Small intestine (tissue), 7 donors: ENCODE measurements at regions not wholly inside any gene's neighbourhood (a gene's known extent, or its start where the extent isn't known, plus 50 kb on each side); places are given as distances from the start of the nearest gene placed in this dataset.

Source experiments
- DNase-seq, 2 donors: peaks; one replicate each; pipeline versions ENCODE4 v3.0.0 to v3.0.0-alpha.2; 2013
- FAIRE-seq: peaks from 2 replicates; lab custom pipeline; 2012; peaks lifted over from hg19 to GRCh38; lab: Jason Lieb, UNC
- H3K27ac ChIP-seq, 3 donors: one replicate each; pipeline ENCODE4 v1.5.1; 2013; ENCODE audit warnings: low read length in 2 of 3, mild to moderate bottlenecking in 2 of 3, control low read depth in 1 of 3, inconsistent platforms in 1 of 3, low read depth in 1 of 3, moderate library complexity in 1 of 3
- H3K27me3 ChIP-seq, 3 donors: one replicate each; pipeline ENCODE4 v1.6.1; 2013; ENCODE audit warnings: low read length in 3 of 3, inconsistent platforms in 1 of 3; ENCODE audit not compliant: control insufficient read depth in 3 of 3, insufficient read depth in 3 of 3
- H3K36me3 ChIP-seq, 3 donors: one replicate each; pipeline ENCODE4 v1.6.1; 2013; ENCODE audit warnings: low read length in 3 of 3, inconsistent platforms in 1 of 3, low read depth in 1 of 3, mild to moderate bottlenecking in 1 of 3, moderate library complexity in 1 of 3; ENCODE audit not compliant: control insufficient read depth in 3 of 3, insufficient read depth in 2 of 3
- H3K4me1 ChIP-seq, 3 donors: one replicate each; pipeline ENCODE4 v1.6.1; 2013; ENCODE audit warnings: low read length in 2 of 3, inconsistent platforms in 1 of 3, low read depth in 1 of 3, mild to moderate bottlenecking in 1 of 3, moderate library complexity in 1 of 3; ENCODE audit not compliant: control insufficient read depth in 3 of 3, insufficient read depth in 2 of 3
- H3K4me3 ChIP-seq, 3 donors: one replicate each; pipeline ENCODE4 v1.5.1; 2013; ENCODE audit warnings: low read length in 3 of 3, control low read depth in 1 of 3, inconsistent platforms in 1 of 3, low read depth in 1 of 3, mild to moderate bottlenecking in 1 of 3, moderate library complexity in 1 of 3
- H3K9me3 ChIP-seq, 2 donors: one replicate each; pipeline ENCODE4 v1.6.1; 2013; ENCODE audit warnings: low read depth in 1 of 2, low read length in 1 of 2; ENCODE audit not compliant: control insufficient read depth in 2 of 2, insufficient read depth in 1 of 2
- WGBS, 3 donors: extraction: QIAGEN DNeasy Blood & Tissue Kit; methylation state at CpG; one replicate each; pipeline ENCODE4 v1.1.7; 2013; 5-methylcytosine and 5-hydroxymethylcytosine counted together
- donor health status: healthy with polysubstance abuse.
- donor health status: control.
- donor health status: control.
- donor health status: Bipolar disorder and iron deficiency.
- donor health status: healthy.

DNA sequence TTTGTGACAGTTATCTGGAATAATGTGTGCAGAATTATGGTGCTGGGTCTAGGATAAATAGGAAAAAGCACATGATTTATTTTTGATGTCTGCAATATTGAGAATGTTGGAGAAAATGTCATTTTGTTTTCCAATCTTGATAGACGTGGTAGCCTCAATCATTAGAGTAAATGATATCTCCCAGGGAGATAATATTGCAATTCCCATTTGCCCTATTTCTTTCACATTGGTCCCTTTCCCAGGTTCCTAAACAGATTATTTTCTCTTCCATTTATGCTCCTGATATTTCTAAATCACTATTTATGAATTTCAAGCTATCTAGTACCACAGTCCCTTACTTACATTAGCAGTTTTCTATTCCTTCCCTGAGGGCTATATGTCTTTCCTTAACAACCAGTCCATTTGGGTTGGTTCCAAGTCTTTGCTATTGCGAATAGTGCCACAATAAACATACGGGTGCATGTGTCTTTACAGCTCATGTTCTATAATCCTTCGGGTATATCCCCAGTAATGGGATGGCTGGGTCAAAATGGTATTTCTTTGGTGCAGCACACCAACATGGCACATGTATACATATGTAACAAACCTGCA is 447.3 kb downstream of the PLA2G4A start:
- Histone ChIP-seq H3K4me1 (no peaks in the 10 kb centered on the region), H3K4me3 (no peak overlapping the region), H3K27ac (no peak overlapping the region), H3K9me3 (no peaks in the 10 kb centered on the region), H3K36me3 (no peaks in the 10 kb centered on the region), H3K27me3 (no peaks in the 10 kb centered on the region)
- DNase-seq (peak in 1 of 2 donors; percentile 7), FAIRE-seq (no peak)
- WGBS, 3 donors, result 13 to 50% (median 33%) methylated on average over 4 of the region's 4 CpGs

DNA sequence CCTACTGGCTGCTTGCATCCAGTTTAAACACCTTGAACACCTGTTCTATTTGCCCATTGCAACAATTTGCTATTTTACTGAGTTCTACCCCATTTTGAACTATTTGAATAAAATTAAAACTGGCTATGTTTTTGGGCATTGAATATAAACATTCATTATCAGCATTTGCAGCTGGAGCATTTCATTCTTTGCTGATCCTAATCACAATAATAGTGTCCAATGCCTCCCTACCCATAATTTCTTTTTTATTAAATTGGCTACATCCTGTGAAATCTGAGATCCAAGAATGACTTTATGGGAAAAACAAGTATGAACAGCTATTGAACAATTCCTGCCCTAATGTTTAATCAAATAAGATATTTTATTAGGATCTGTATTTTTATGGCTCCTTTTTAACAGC is 447.9 kb downstream of the PLA2G4A start:
- H3K27ac ChIP-seq, result no peak overlapping the region
- H3K4me3 ChIP-seq, result no peak overlapping the region
- DNase-seq (no peak), FAIRE-seq (no peak)
- no peaks in the 10 kb centered on the region for H3K36me3 ChIP-seq
- no peaks in the 10 kb centered on the region for H3K4me1 ChIP-seq
- H3K9me3 ChIP-seq, result no peaks in the 10 kb centered on the region
- no peaks in the 10 kb centered on the region for H3K27me3 ChIP-seq

DNA sequence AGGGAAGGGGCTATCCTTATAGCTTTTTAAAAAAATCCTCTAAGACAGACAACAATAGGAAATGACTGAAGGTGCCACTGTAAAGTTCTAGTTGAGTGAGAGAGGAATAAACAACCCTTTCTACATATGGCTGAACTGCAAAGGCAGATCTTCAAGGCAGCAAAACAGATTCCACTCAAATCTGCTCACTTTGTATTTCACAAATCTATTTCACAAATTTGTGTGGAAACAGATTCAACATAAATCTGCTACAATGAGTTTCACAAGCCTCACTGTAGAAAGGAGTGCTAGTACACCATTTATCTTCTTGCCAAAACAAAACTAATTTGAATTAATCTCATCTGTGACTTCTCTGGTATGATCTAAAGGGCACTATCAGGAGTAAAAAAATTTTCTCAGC is 451.3 kb downstream of the PLA2G4A start:
- Histone ChIP-seq H3K36me3 (no peaks in the 10 kb centered on the region), H3K27me3 (no peaks in the 10 kb centered on the region), H3K9me3 (no peaks in the 10 kb centered on the region), H3K4me3 (no peak overlapping the region), H3K27ac (no peak overlapping the region), H3K4me1 (no peaks in the 10 kb centered on the region)
- DNase-seq, result no peak
- no peak for FAIRE-seq

DNA sequence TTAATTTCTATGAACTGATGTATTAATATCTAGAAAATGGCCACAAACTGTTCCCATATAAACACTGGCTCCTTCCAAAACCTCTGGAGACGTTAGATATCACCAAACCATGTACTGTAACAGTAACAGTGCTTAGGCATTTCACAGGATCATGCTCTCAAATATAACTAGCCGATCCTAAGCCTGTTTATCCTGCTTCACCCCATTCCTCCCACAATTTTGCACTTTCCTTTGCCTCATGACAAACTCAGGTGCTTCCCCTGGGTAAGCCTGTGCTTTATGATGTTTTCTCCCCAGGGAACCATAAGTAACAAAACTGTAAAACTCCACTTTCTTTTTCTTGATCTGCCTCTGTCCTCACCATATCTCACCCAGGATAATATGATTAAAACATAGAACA is 452.3 kb downstream of the PLA2G4A start:
- no peak overlapping the region for H3K27ac ChIP-seq
- H3K27me3 ChIP-seq, result no peaks in the 10 kb centered on the region
- no peaks in the 10 kb centered on the region for H3K4me1 ChIP-seq
- no peak overlapping the region for H3K4me3 ChIP-seq
- WGBS, 3 donors, result 41 to 70% (median 61%) methylated on average over 2 of the region's 2 CpGs
- no peaks in the 10 kb centered on the region for H3K36me3 ChIP-seq
- DNase-seq, result no peak
- no peak for FAIRE-seq
- no peaks in the 10 kb centered on the region for H3K9me3 ChIP-seq

DNA sequence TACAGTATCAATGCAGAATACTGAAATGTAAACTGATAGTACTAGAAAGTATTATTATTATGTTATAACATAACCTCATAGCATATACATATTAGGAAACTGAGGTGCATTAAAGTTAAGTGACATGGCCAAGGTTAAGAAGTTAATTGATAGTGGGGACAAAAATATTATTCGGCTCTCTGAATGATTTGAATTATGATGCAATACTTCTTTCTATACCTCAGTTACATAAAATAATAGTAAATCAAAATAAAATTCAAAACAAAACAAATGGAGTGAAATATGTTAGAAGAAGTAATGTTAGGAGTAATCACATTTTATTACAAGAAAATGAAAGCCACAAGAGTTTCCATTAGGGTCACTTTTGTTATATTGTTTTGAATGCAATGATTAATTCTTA is 455.2 kb downstream of the PLA2G4A start:
- Histone ChIP-seq H3K27ac (no peak overlapping the region), H3K36me3 (no peaks in the 10 kb centered on the region), H3K4me1 (no peaks in the 10 kb centered on the region), H3K4me3 (no peak overlapping the region), H3K9me3 (no peaks in the 10 kb centered on the region), H3K27me3 (no peaks in the 10 kb centered on the region)
- FAIRE-seq (no peak), DNase-seq (no peak)
- 86 to 90% (median 90%) methylated on average over 1 of the region's 1 CpG for WGBS, 3 donors

DNA sequence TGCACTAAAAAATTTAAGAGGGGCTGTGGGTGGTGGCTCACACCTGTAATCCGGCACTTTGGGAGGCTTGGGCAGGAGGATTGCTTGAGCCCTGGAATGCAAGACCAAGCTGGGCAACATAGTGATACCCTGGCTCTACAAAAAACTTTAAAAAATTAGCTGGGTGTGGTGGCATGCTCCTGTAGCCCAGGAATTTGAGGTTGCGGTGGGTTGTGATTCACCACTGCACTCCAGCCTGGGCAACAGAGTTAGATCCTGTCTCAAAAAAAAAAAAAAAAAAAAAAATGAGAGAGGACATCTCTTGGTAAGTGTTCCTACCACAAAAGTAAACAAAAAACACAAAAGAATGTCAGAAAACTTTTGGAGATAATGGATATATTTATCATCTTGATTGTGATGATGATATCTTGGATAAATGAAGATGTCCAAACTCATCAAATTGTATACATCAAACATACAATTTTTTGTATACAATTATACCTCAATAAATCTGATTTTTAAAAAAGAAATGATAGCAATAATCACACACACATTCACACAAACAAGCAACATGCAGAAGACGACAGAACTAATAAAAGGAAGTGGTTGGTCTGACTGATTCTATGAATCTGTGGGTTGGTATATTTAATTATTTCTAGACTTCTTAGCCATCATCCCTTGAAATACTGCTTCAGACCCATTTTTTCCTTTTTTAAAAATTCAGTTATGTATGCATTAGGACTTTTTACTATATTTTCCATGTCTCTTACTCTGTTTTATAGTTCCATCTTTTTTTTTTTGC is 465.9 kb downstream of the PLA2G4A start:
- Histone ChIP-seq H3K4me1 (no peaks in the 10 kb centered on the region), H3K27ac (no peak overlapping the region), H3K27me3 (no peaks in the 10 kb centered on the region), H3K9me3 (no peaks in the 10 kb centered on the region), H3K4me3 (no peak overlapping the region), H3K36me3 (no peaks in the 10 kb centered on the region)
- DNase-seq, result no peak
- FAIRE-seq, result no peak
- 65 to 75% (median 72%) methylated on average over 3 of the region's 3 CpGs for WGBS, 3 donors

DNA sequence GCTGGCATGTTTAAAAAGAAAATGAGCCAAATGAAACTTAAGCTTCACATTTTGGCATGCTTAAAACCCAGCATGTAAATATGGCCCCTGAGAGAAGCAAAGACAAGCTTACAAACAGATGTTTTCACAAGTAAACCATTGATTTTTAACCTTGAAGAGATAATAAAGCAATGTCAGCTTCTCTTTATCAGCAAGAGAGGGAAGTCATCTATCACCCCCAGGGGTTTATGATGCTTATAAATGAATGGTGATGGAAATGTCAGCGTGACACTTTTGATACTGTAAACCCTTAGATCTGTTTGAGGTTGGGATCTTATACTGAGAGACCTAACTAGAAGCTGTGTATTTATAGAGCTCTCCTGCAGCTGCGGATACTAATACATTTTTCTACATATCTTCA is 471.3 kb downstream of the PLA2G4A start:
- DNase-seq, result no peak
- H3K27ac ChIP-seq, result no peak overlapping the region
- no peaks in the 10 kb centered on the region for H3K9me3 ChIP-seq
- H3K36me3 ChIP-seq, result no peaks in the 10 kb centered on the region
- H3K4me3 ChIP-seq, result no peak overlapping the region
- FAIRE-seq, result no peak
- no peaks in the 10 kb centered on the region for H3K27me3 ChIP-seq
- WGBS, 3 donors, result 21 to 40% (median 37%) methylated on average over 2 of the region's 2 CpGs
- no peaks in the 10 kb centered on the region for H3K4me1 ChIP-seq

DNA sequence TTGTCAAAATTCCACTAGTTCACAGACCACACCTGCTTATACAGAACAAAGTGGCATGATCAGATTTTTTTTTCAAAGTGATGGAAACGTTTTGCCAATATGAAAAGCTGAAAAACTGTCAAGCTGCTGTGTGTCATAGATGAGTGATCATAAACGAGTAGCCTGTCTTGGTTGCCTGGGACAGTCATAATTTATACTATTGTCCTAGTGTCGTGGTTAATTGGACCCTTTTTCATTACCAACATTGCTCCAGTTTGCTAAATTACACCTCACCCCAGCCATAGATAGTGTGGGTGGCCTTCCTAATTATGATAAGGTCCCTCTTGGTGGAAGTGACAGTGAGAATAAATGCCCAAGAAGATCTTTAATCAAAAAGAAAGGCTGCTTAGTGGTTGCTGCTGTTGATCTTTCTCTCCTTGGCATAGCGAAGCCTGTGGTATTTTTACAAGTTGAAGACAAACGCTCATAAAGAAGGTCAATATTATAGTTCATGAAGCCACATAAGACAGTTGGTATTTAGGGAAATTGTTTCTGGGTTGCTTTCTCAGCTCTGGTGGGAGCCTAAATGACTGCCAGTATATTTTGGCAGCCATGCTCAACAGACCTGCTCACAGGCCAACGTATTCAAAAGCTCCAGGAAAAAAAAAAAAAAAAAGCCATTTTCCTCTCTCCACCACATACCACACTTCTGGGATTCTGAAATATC is 478.1 kb downstream of the PLA2G4A start:
- Histone ChIP-seq H3K27ac (no peak overlapping the region), H3K36me3 (no peaks in the 10 kb centered on the region), H3K9me3 (no peaks in the 10 kb centered on the region), H3K4me1 (no peaks in the 10 kb centered on the region), H3K27me3 (no peaks in the 10 kb centered on the region), H3K4me3 (no peak overlapping the region)
- no peak for FAIRE-seq
- no peak for DNase-seq
- WGBS, 3 donors, result 43 to 58% (median 44%) methylated on average over 6 of the region's 6 CpGs
